ENCODE measurements at regions not wholly inside any gene's neighbourhood (a gene's known extent, or its start where the extent isn't known, plus 50 kb on each side); places are given as distances from the start of the nearest gene placed in this dataset.
"Not testable (repeated sequence)": the region's sequence is repeated elsewhere in the genome, so short reads cannot be mapped to it uniquely, and the experiment has no call there.

DNA sequence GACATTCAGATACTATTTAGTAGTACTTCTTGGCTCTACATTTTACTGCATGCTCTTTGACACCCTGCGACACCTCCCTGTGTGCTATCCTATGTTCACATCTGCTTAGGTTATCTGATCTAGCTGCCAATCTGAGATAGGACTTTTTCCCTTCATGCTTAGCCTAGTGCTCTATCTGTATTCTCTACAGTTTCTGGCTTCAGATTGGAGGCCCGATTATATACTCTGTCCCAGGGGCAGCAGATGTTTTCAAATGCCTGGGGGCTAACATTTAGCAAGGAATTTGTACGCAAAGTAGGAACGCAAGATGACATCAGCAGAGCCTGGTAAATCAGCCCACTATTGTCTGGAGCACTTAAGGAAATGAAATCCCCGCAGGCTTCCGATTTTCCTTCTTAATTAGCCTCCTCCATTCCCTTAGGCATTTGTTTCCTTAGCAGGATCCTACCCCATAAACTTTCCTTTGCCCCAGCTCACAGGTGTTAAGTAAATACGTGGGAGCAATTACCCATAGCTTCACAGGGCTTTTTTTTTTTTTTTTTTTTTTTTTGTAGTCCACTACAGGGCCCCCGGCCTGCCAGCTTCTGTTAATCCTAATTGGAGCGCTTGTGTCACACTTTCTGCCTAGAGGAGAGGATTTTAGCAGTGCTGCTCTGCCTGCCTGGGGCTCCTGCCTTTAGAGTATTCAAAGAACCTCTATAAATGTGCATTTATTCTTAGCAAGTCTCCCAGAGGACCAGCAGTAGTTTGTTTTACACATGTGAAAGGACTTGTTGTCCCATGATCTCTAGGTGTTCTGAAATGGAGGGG, 61.1 kb upstream of the LPAR1 start:
- no peaks in the 10 kb centered on the region for H3K9me3 Mint-ChIP-seq
- no peak for DNase-seq
- H3K4me3 Mint-ChIP-seq = no peak overlapping the region
- CTCF ChIA-PET = no interaction called here
- no peaks in the 10 kb centered on the region for H3K4me1 Mint-ChIP-seq
- no peaks in the 10 kb centered on the region for H3K27me3 Mint-ChIP-seq
- H3K27ac Mint-ChIP-seq = no peak overlapping the region
- H3K36me3 Mint-ChIP-seq = no peaks in the 10 kb centered on the region

DNA sequence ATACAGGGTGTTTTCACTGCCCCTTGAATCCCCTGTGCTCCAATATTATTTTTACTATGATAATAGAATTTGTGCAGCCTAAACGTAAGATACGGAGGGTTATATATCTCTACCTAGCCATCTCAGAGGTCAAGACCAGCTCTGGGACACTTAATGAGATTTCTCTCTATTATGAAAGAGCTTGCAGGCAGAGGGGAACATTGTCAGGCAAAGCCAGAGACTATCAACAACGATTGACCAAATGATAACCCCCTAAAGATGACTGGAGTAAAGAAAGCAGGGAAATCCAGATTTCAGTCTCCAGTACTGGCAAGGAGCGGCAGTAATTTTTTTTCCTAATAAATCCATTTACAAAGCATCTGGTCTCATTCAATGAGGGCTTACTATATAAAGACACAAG, 59.8 kb upstream of the LPAR1 start:
- DNase-seq = no peak
- no peaks in the 10 kb centered on the region for H3K27me3 Mint-ChIP-seq
- H3K9me3 Mint-ChIP-seq = no peaks in the 10 kb centered on the region
- H3K4me1 Mint-ChIP-seq = no peaks in the 10 kb centered on the region
- CTCF ChIA-PET = no interaction called here
- H3K4me3 Mint-ChIP-seq = no peak overlapping the region
- no peaks in the 10 kb centered on the region for H3K36me3 Mint-ChIP-seq
- no peak overlapping the region for H3K27ac Mint-ChIP-seq

DNA sequence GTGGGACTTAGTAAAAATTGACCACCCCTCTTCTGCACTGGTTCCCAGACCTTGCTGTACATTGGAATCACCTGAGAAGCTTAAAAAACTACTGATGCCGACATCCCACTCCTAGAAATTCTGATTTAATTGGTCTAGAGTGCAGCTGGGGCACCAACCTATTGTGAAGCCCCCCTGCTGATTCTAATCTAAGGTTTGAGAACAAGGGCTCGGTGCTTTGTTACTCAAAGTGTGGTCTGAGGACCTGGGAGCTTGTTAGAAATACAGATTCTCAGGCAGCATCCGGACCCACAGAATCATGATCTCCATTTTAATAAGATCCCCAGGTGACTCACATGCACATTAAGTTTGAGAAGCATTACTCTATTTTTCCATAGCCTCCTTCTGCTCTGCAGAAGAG, 57.8 kb upstream of the LPAR1 start:
- no peaks in the 10 kb centered on the region for H3K36me3 Mint-ChIP-seq
- no peak overlapping the region for H3K4me3 Mint-ChIP-seq
- H3K4me1 Mint-ChIP-seq = no peaks in the 10 kb centered on the region
- DNase-seq = no peak
- no peaks in the 10 kb centered on the region for H3K9me3 Mint-ChIP-seq
- H3K27me3 Mint-ChIP-seq = no peaks in the 10 kb centered on the region
- CTCF ChIA-PET = no interaction called here
- no peak overlapping the region for H3K27ac Mint-ChIP-seq

DNA sequence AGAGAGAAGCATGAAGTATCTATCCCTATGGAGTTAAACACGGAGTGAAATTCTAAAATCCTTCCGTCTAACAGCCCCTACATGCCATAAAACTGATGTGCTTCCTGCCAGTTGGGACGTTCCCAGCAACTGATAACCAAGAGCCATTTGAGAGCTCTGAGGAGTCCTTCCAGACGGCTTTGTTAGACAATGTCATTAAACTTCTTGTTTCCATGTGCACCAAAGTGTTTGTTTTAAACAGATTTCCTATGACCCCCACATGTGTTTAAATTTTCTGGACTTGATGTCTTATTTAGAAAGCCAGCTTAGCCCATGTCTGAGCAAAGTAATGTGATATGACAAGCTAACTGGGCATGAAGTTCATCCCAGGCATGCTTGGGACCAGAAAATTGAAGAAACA, 57.2 kb upstream of the LPAR1 start:
- H3K27ac Mint-ChIP-seq = no peak overlapping the region
- H3K36me3 Mint-ChIP-seq = no peaks in the 10 kb centered on the region
- H3K9me3 Mint-ChIP-seq = no peaks in the 10 kb centered on the region
- no peak overlapping the region for H3K4me3 Mint-ChIP-seq
- DNase-seq = no peak
- no peaks in the 10 kb centered on the region for H3K4me1 Mint-ChIP-seq
- CTCF ChIA-PET = no interaction called here
- no peaks in the 10 kb centered on the region for H3K27me3 Mint-ChIP-seq

DNA sequence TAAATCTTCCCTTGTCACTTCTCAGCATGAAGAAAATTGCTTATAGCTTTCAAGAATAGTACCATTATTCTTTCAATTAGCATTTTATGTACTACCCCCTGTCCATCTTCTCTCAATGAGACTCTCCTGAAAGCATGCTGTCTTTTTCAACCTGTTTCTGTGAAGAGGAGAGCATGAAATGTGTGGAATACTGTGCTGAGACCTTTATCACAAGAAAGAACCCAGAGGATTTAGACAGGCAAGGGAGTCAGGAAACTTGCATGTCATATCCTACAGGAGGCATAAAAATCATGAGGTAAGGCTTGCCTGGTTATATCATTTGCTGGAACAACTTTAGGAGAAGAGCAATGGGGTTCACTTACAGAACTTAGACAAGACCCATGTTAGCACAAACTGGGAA, 56.7 kb upstream of the LPAR1 start:
- no peak overlapping the region for H3K4me3 Mint-ChIP-seq
- no peaks in the 10 kb centered on the region for H3K27me3 Mint-ChIP-seq
- CTCF ChIA-PET = no interaction called here
- no peaks in the 10 kb centered on the region for H3K36me3 Mint-ChIP-seq
- H3K27ac Mint-ChIP-seq = no peak overlapping the region
- H3K4me1 Mint-ChIP-seq = no peaks in the 10 kb centered on the region
- no peak for DNase-seq
- no peaks in the 10 kb centered on the region for H3K9me3 Mint-ChIP-seq

DNA sequence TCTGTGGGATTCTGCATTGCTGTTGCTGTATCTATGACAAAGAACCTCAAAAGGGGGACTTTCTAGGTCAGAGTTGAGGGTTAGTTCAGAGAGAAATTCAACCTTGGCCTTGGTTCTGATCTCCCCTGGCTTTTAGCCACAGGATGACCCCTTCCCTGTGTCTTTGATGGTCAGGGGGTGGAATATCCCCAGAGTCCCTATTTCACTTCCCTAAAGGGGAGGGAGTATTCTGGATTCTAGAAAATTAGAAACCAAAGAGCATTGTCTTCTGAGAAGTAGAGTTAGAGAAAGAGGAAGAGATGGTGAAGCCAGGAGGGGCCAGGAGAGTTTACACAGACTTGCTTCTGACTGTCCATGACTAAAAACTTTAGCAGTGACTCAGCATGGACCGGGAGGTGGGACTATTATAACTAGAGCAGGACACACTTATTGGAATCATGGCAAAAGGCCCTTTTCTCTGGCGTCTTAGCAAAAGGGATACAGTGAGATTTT, 56.2 kb upstream of the LPAR1 start:
- H3K9me3 Mint-ChIP-seq = no peaks in the 10 kb centered on the region
- H3K27ac Mint-ChIP-seq = no peak overlapping the region
- H3K4me3 Mint-ChIP-seq = no peak overlapping the region
- H3K4me1 Mint-ChIP-seq = no peaks in the 10 kb centered on the region
- H3K27me3 Mint-ChIP-seq = no peaks in the 10 kb centered on the region
- DNase-seq = no peak
- H3K36me3 Mint-ChIP-seq = no peaks in the 10 kb centered on the region
- CTCF ChIA-PET = no interaction called here

DNA sequence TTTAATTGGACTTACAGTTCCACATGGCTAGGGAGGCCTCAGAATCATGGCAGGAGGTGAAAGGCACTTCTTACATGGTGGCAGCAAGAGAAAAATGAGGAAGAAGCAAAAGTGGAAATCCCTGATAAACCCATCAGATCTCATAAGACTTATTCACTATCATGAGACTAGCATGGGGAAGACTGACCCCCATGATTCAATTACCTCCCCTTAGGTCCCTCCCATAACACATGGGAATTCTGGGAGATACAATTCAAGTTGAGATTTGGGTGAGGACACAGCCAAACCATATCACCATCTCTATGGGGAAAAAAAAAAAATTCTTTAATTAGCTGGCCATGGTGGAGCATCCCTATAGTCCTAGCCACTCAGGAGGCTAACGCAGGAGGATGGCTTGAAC, 53.9 kb upstream of the LPAR1 start:
- H3K9me3 Mint-ChIP-seq, H3K4me3 Mint-ChIP-seq, H3K27me3 Mint-ChIP-seq, H3K4me1 Mint-ChIP-seq, DNase-seq, H3K36me3 Mint-ChIP-seq, CTCF ChIA-PET, H3K27ac Mint-ChIP-seq: not testable (repeated sequence)

Data from activated naive CD4-positive, alpha-beta T cell treated with anti-CD3 and anti-CD28 coated beads, Interleukin-2, amount 10 ng/mL, durations not matched to agents 7 days and 5 days (primary cell).